Astrocyte of the cerebellum (primary cell): ENCODE measurements at regions not wholly inside any gene's neighbourhood (a gene's known extent, or its start where the extent isn't known, plus 50 kb on each side); places are given as distances from the start of the nearest gene placed in this dataset.

Experiments used
- DNase-seq: peaks from one replicate; pipeline ENCODE4 v3.0.0-alpha.2; 2011; ENCODE audit warnings: low read depth
- H3K4me3 ChIP-seq: 2 replicates; pipeline ENCODE4 v1.5.1; 2011; ENCODE audit warnings: mild to moderate bottlenecking, low read depth, low read length, moderate library complexity
- CTCF ChIP-seq: IDR thresholded peaks from 2 replicates; pipeline ENCODE4 v1.5.1; 2012; ENCODE audit warnings: low read length, low read depth, moderate library complexity, mild to moderate bottlenecking; ENCODE audit errors: missing control alignments
- in situ Hi-C: cut with HindIII; loops from 2 replicates; pipeline ENCODE4 v1.10.0; 2017; ENCODE audit warnings: low sequenced_read_pairs

GRCh38 chr4:38320833-38321232 is 343.2 kb upstream of the KLF3 start:
- in situ Hi-C loops: loop anchor here (5.0 to 25.0 kb wide), 3 partner anchors 234 to 411 kb away; partner anchors contain the start of gene KLF3
- TF ChIP-seq CTCF: no peak
- no peak overlapping the region for H3K4me3 ChIP-seq
- DNase-seq: no peak

- in situ Hi-C loops: loop anchor here (5.0 to 25.0 kb wide), 3 partner anchors 235 to 410 kb away; partner anchors contain the start of gene KLF3
- no peak overlapping the region for H3K4me3 ChIP-seq
- DNase-seq: peak; percentile 80
- TF ChIP-seq CTCF: no peak
These were observed 341.3 kb upstream of the KLF3 start for GRCh38 chr4:38322714-38323113.

- no peak for TF ChIP-seq CTCF
- in situ Hi-C loops: loop anchor here (5.0 to 25.0 kb wide), 3 partner anchors 236 to 409 kb away; partner anchors contain the start of gene KLF3
- no peak for DNase-seq
- no peak overlapping the region for H3K4me3 ChIP-seq
These were observed 340.8 kb upstream of the KLF3 start for GRCh38 chr4:38323141-38323641.

GRCh38 chr4:38324861-38325628 is 339.0 kb upstream of the KLF3 start:
- no peak overlapping the region for H3K4me3 ChIP-seq
- no peak for TF ChIP-seq CTCF
- DNase-seq: no peak
- in situ Hi-C loops: loop anchor here (5.0 to 25.0 kb wide), 4 partner anchors 37 to 407 kb away; partner anchors contain the start of gene KLF3

- TF ChIP-seq CTCF: no peak
- no peak for DNase-seq
- H3K4me3 ChIP-seq: no peak overlapping the region
- in situ Hi-C loops: loop anchor here (5.0 kb wide), 1 partner anchor 37 kb away; no protein-coding TSS in a partner anchor
These were observed 338.4 kb upstream of the KLF3 start for GRCh38 chr4:38325629-38325913.

- TF ChIP-seq CTCF: no peak
- H3K4me3 ChIP-seq: no peak overlapping the region
- DNase-seq: no peak
- in situ Hi-C loops: loop anchor here (5.0 kb wide), 1 partner anchor 36 kb away; no protein-coding TSS in a partner anchor
These were observed 337.5 kb upstream of the KLF3 start for GRCh38 chr4:38326499-38326898.
